HEK293 (cell line): ENCODE measurements at regions not wholly inside any gene's neighbourhood (a gene's known extent, or its start where the extent isn't known, plus 50 kb on each side); places are given as distances from the start of the nearest gene placed in this dataset.
"Not testable (repeated sequence)": the region's sequence is repeated elsewhere in the genome, so short reads cannot be mapped to it uniquely, and the experiment has no call there.

Experiments used
- CTCF ChIP-seq: fragments of 450-650 bp; formaldehyde crosslinking; IDR thresholded peaks from 2 replicates; pipeline ENCODE4 v1.5.1; 2016; ENCODE audit warnings: missing biosample characterization, missing genetic modification characterization
- PRDM1 ChIP-seq: fragments of 450-650 bp; formaldehyde crosslinking; IDR thresholded peaks from 2 replicates; pipeline ENCODE4; 2016; ENCODE audit warnings: missing biosample characterization, missing genetic modification characterization
- REST ChIP-seq: fragments of 450-650 bp; formaldehyde crosslinking; IDR thresholded peaks from 2 replicates; pipeline ENCODE4 v1.5.1; 2016; ENCODE audit warnings: missing biosample characterization, missing genetic modification characterization
- YY2 ChIP-seq: fragments of 450-650 bp; formaldehyde crosslinking; IDR thresholded peaks from 2 replicates; pipeline ENCODE4 v1.5.1; 2016; ENCODE audit warnings: missing biosample characterization, missing genetic modification characterization
- ZNF133 ChIP-seq: fragments of 450-650 bp; formaldehyde crosslinking; IDR thresholded peaks from 2 replicates; pipeline ENCODE4 v1.5.1; 2016; ENCODE audit warnings: missing biosample characterization, missing genetic modification characterization
- ZNF350 ChIP-seq: fragments of 450-650 bp; formaldehyde crosslinking; IDR thresholded peaks from 2 replicates; pipeline ENCODE4 v1.5.0; 2017; ENCODE audit warnings: missing biosample characterization, mild to moderate bottlenecking, missing genetic modification characterization
- ZNF391 ChIP-seq: fragments of 450-650 bp; formaldehyde crosslinking; IDR thresholded peaks from 2 replicates; pipeline ENCODE4 v1.5.1; 2016; ENCODE audit warnings: low read depth, missing biosample characterization, missing genetic modification characterization, borderline replicate concordance
- TF ChIP-seq, protein P1 (sequence below): fragments of 450-650 bp; formaldehyde crosslinking; IDR thresholded peaks from 2 replicates; pipeline ENCODE4 v1.5.1; 2016; ENCODE audit warnings: missing biosample characterization, missing genetic modification characterization
- TF ChIP-seq, protein P2 (sequence below): fragments of 450-650 bp; formaldehyde crosslinking; IDR thresholded peaks from 2 replicates; pipeline ENCODE4 v1.5.1; 2016; ENCODE audit warnings: missing biosample characterization, missing genetic modification characterization

- TF ChIP-seq, protein P1, sequence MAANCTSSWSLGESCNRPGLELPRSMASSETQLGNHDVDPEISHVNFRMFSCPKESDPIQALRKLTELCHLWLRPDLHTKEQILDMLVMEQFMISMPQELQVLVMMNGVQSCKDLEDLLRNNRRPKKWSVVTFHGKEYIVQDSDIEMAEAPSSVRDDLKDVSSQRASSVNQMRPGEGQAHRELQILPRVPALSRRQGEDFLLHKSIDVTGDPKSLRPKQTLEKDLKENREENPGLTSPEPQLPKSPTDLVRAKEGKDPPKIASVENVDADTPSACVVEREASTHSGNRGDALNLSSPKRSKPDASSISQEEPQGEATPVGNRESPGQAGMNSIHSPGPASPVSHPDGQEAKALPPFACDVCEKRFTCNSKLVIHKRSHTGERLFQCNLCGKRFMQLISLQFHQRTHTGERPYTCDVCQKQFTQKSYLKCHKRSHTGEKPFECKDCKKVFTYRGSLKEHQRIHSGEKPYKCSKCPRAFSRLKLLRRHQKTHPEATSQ (tag by site-specific recombination), result not testable (repeated sequence)
- TF ChIP-seq CTCF (tag by site-specific recombination); REST; ZNF391 (tag by site-specific recombination); YY2 (tag by site-specific recombination); PRDM1 (tag by site-specific recombination); ZNF133 (tag by site-specific recombination); ZNF350 (tag by site-specific recombination): not testable (repeated sequence)
- TF ChIP-seq, protein P2, sequence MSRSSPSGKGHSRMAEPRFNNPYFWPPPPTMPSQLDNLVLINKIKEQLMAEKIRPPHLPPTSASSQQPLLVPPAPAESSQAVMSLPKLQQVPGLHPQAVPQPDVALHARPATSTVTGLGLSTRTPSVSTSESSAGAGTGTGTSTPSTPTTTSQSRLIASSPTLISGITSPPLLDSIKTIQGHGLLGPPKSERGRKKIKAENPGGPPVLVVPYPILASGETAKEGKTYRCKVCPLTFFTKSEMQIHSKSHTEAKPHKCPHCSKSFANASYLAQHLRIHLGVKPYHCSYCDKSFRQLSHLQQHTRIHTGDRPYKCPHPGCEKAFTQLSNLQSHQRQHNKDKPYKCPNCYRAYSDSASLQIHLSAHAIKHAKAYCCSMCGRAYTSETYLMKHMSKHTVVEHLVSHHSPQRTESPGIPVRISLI, result not testable (repeated sequence)
Observed at GRCh38 chr4:154023671-154024070, 234.8 kb upstream of the SFRP2 start.
